Hepatocyte (in vitro differentiated cells): ENCODE measurements at regions not wholly inside any gene's neighbourhood (a gene's known extent, or its start where the extent isn't known, plus 50 kb on each side); places are given as distances from the start of the nearest gene placed in this dataset.

Experiments
- DNase-seq: peaks from one replicate; pipeline ENCODE4 v3.0.0-alpha.2; 2016; ENCODE audit warnings: low spot score
- H2AFZ ChIP-seq: fragments of 200-600 bp; sonication (generic); 2 replicates; pipeline ENCODE4 v1.6.0; 2016; ENCODE audit warnings: antibody characterized with exemption, mild to moderate bottlenecking
- H3K27ac ChIP-seq: fragments of 200-600 bp; sonication (generic); 2 replicates; pipeline ENCODE4 v1.5.1; 2016; ENCODE audit warnings: mild to moderate bottlenecking
- H3K27me3 ChIP-seq: fragments of 200-600 bp; sonication (generic); 2 replicates; pipeline ENCODE4 v1.6.1; 2016
- H3K36me3 ChIP-seq: fragments of 200-600 bp; sonication (generic); replicated peaks from 2 replicates; pipeline ENCODE4 v1.5.1; 2016; ENCODE audit warnings: low read depth; ENCODE audit not compliant: insufficient read depth
- H3K4me1 ChIP-seq: fragments of 200-600 bp; sonication (generic); 2 replicates; pipeline ENCODE4 v1.5.1; 2016; ENCODE audit warnings: mild to moderate bottlenecking, moderate library complexity; ENCODE audit not compliant: insufficient read depth
- H3K4me2 ChIP-seq: fragments of 200-600 bp; sonication (generic); 2 replicates; pipeline ENCODE4 v1.6.0; 2016
- H3K4me3 ChIP-seq: fragments of 200-600 bp; sonication (generic); 2 replicates; pipeline ENCODE4 v1.5.1; 2016; ENCODE audit warnings: mild to moderate bottlenecking
- H3K79me2 ChIP-seq: fragments of 200-600 bp; sonication (generic); 2 replicates; pipeline ENCODE4 v1.6.0; 2017; ENCODE audit warnings: mild to moderate bottlenecking
- H3K9me2 ChIP-seq: fragments of 200-600 bp; sonication (generic); replicated peaks from 2 replicates; pipeline ENCODE4 v1.6.0; 2017; ENCODE audit warnings: mild to moderate bottlenecking; ENCODE audit not compliant: insufficient read depth
- H3K9me3 ChIP-seq: fragments of 200-600 bp; sonication (generic); 2 replicates; pipeline ENCODE4 v1.5.1; 2016; ENCODE audit warnings: low read depth, mild to moderate bottlenecking
- H4K20me1 ChIP-seq: fragments of 200-600 bp; sonication (generic); 2 replicates; pipeline ENCODE4 v1.6.0; 2016; ENCODE audit warnings: mild to moderate bottlenecking; ENCODE audit not compliant: insufficient read depth, poor library complexity, severe bottlenecking
- CTCF ChIP-seq: fragments of 200-600 bp; sonication (generic); IDR thresholded peaks from 2 replicates; pipeline ENCODE4 v1.5.1; 2016; ENCODE audit warnings: antibody characterized with exemption, mild to moderate bottlenecking; ENCODE audit not compliant: poor library complexity
- EZH2 ChIP-seq: fragments of 200-600 bp; sonication (generic); IDR thresholded peaks from 2 replicates; pipeline ENCODE4 v1.6.1; 2016; ENCODE audit warnings: antibody characterized with exemption, mild to moderate bottlenecking, borderline replicate concordance
- EZH2phosphoT487 ChIP-seq: fragments of 200-600 bp; sonication (generic); IDR thresholded peaks from one replicate; pipeline ENCODE4 v1.6.1; 2018; ENCODE audit warnings: antibody characterized with exemption, mild to moderate bottlenecking, low read depth, moderate library complexity; ENCODE audit not compliant: unreplicated experiment, severe bottlenecking
- WGBS: methylation state at CpG from one replicate; pipeline ENCODE4 v1.1.6; 2016; ENCODE audit warnings: low lambda C conversion rate; ENCODE audit errors: missing lambda C conversion rate; 5-methylcytosine and 5-hydroxymethylcytosine counted together

DNA sequence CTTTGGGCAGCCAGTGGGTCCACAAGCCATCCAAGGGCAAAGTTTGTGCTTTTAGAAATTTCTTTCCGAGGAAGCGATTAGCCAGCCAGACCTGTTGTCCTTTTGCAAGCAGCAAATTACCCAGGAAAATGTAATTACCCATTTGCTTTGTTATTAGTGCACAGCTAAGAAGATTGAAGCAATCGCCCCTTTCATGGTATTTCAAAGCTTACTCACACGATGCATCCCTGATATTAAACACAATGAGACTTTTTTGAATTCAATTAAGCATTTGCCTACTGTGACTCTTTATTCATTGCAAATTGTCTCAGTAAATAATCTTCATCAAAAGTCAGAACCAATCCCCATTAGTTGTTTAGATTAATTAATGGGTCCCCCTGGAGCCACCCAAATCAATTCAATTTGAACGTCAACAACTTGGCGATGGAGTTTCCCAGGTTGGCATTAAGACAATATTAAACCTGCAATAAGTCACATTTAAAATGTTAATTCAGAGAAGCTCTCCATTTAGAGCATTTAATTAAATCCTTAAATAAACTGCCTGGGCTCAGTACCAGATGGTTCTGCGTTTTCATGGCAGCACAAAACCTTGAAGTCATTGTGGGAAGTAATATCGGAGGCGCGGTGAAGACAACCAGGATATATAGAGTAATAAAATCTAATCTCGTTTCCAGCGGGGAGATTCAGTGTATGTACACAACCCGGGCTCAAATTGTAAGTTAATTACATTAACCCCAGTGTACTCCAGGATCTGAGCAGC lies 366.2 kb upstream of the TNRC6C start:
- no peak overlapping the region for H3K27ac ChIP-seq
- H3K9me3 ChIP-seq = no peaks in the 10 kb centered on the region
- no peaks in the 10 kb centered on the region for H3K27me3 ChIP-seq
- TF ChIP-seq CTCF = no peak
- no peak for TF ChIP-seq EZH2
- TF ChIP-seq EZH2phosphoT487 = no peak
- H3K4me3 ChIP-seq = no peak overlapping the region
- no peaks in the 10 kb centered on the region for H3K4me1 ChIP-seq
- no peak overlapping the region for H2AFZ ChIP-seq
- H3K36me3 ChIP-seq = no peaks in the 10 kb centered on the region
- H3K79me2 ChIP-seq = no peaks in the 10 kb centered on the region
- no peak for DNase-seq
- H4K20me1 ChIP-seq = no peaks in the 10 kb centered on the region
- 46% methylated on average over 13 of the region's 13 CpGs for WGBS
- H3K9me2 ChIP-seq = no peaks in the 10 kb centered on the region
- H3K4me2 ChIP-seq = no peak overlapping the region

DNA sequence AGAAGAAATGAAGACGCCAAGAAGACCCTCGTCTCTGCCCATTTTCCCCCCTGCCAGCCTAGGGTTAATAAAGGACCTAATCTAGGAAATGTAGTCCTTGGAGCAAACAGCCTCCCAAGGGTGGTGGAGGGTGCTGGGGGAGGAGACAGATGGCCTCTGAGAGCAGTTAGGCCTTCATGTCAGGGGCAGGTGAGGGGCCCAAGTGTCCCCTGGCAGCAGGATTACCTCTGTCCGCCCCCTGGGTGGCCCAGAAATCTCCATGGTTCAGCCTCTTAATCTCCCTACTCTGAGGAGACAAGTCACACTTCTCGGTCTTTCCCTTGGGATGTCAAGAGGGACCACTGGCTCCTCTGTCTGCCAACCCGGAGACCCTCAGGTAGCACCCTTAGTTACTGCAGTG lies 365.4 kb upstream of the TNRC6C start:
- Histone ChIP-seq H3K79me2 (no peaks in the 10 kb centered on the region), H2AFZ (no peak overlapping the region), H3K9me3 (no peaks in the 10 kb centered on the region), H3K27ac (no peak overlapping the region), H3K4me3 (no peak overlapping the region), H3K27me3 (no peaks in the 10 kb centered on the region), H3K4me2 (no peak overlapping the region), H4K20me1 (no peaks in the 10 kb centered on the region), H3K4me1 (no peaks in the 10 kb centered on the region), H3K36me3 (no peaks in the 10 kb centered on the region), H3K9me2 (no peaks in the 10 kb centered on the region)
- TF ChIP-seq EZH2phosphoT487 = no peak
- no peak for TF ChIP-seq CTCF
- TF ChIP-seq EZH2 = no peak
- DNase-seq = no peak
- WGBS = 91% methylated on average over 5 of the region's 5 CpGs

- Histone ChIP-seq H4K20me1 (no peaks in the 10 kb centered on the region), H3K4me2 (no peak overlapping the region), H3K4me3 (no peak overlapping the region), H2AFZ (no peak overlapping the region), H3K36me3 (no peaks in the 10 kb centered on the region), H3K27ac (no peak overlapping the region), H3K27me3 (no peaks in the 10 kb centered on the region), H3K9me2 (no peaks in the 10 kb centered on the region), H3K4me1 (no peaks in the 10 kb centered on the region), H3K9me3 (no peaks in the 10 kb centered on the region), H3K79me2 (no peaks in the 10 kb centered on the region)
- DNase-seq = no peak
- WGBS = 87% methylated on average over 7 of the region's 7 CpGs
- TF ChIP-seq EZH2 (no peak), CTCF (no peak), EZH2phosphoT487 (no peak)
These were observed 363.9 kb upstream of the TNRC6C start for GRCh38 chr17:77594416-77595209.
